ENCODE measurements at regions not wholly inside any gene's neighbourhood (a gene's known extent, or its start where the extent isn't known, plus 50 kb on each side); places are given as distances from the start of the nearest gene placed in this dataset.

- H3K27me3 ChIP-seq: no peaks in the 10 kb centered on the region
- TF ChIP-seq CTCF (IDR thresholded peaks at IDR 0.05): no peak
- DNase-seq (no peak), FAIRE-seq (no peak), ATAC-seq (no peak)
- H3K27ac ChIP-seq: no peak overlapping the region
- H3K4me3 ChIP-seq: no peak overlapping the region
- H3K9me3 ChIP-seq: no peaks in the 10 kb centered on the region
- intact Hi-C loops (cut with DNase I): no loop called here
- H3K4me1 ChIP-seq: no peaks in the 10 kb centered on the region
- no peaks in the 10 kb centered on the region for H3K36me3 ChIP-seq
- 90 to 91% methylated on average over 11 to 12 of the region's 12 CpGs for WGBS, 2 donors
Measured at GRCh38 chr10:9877978-9878377, 1139.7 kb upstream of the CELF2 start.

- ATAC-seq (no peak), FAIRE-seq (no peak), DNase-seq (no peak)
- Histone ChIP-seq H3K36me3 (no peaks in the 10 kb centered on the region), H3K4me1 (no peaks in the 10 kb centered on the region), H3K4me3 (no peak overlapping the region), H3K27ac (no peak overlapping the region), H3K9me3 (no peaks in the 10 kb centered on the region), H3K27me3 (no peaks in the 10 kb centered on the region)
- TF ChIP-seq CTCF (IDR thresholded peaks at IDR 0.05): no peak
- 90 to 92% methylated on average over 10 of the region's 10 CpGs for WGBS, 2 donors
- intact Hi-C loops (cut with DNase I): no loop called here
Measured at GRCh38 chr10:9878383-9878782, 1139.3 kb upstream of the CELF2 start.

DNA sequence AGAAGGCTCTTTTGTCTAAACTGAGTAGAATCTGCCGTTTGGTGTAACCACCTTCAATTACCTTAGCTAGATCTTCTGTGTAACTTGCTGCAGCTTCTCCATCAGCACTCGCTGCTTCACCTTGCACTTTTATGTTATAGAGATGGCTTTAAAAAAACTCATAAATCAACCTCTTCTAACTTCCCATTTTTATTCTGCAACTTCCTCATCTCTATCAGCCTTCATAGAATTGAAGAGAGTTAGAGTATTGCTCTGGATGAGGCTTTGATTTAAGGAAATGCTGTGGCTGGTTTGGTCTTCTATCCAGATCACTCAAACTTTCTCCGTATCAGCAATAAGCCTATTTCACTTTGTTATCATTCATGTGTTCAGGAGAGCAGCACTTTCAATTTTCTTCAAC, 1131.9 kb upstream of the CELF2 start:
- Histone ChIP-seq H3K4me1 (no peaks in the 10 kb centered on the region), H3K9me3 (no peaks in the 10 kb centered on the region), H3K27me3 (no peaks in the 10 kb centered on the region), H3K4me3 (no peak overlapping the region), H3K36me3 (no peaks in the 10 kb centered on the region), H3K27ac (no peak overlapping the region)
- intact Hi-C loops (cut with DNase I): no loop called here
- DNase-seq (no peak), ATAC-seq (no peak), FAIRE-seq (no peak)
- TF ChIP-seq CTCF (IDR thresholded peaks at IDR 0.05): no peak
- 75 to 76% methylated on average over 3 of the region's 3 CpGs for WGBS, 2 donors

- H3K4me3 ChIP-seq: no peak overlapping the region
- H3K36me3 ChIP-seq: no peaks in the 10 kb centered on the region
- no peak for FAIRE-seq
- no peaks in the 10 kb centered on the region for H3K27me3 ChIP-seq
- intact Hi-C loops (cut with DNase I): no loop called here
- no peaks in the 10 kb centered on the region for H3K9me3 ChIP-seq
- H3K27ac ChIP-seq: no peak overlapping the region
- H3K4me1 ChIP-seq: no peaks in the 10 kb centered on the region
- ATAC-seq: no peak
- WGBS, 2 donors: 64 to 76% methylated on average over 1 of the region's 1 CpG
- no peak for TF ChIP-seq CTCF (IDR thresholded peaks at IDR 0.05)
- DNase-seq: no peak
Measured at GRCh38 chr10:9886772-9887171, 1130.9 kb upstream of the CELF2 start.

- no peak for FAIRE-seq
- H3K36me3 ChIP-seq: no peaks in the 10 kb centered on the region
Measured at GRCh38 chr10:9895453-9895852, 1122.2 kb upstream of the CELF2 start.

More at GRCh38 chr10:9895453-9895852, 1122.2 kb upstream of the CELF2 start:
- DNase-seq: no peak
- 89 to 92% methylated on average over 2 of the region's 2 CpGs for WGBS, 2 donors
- Histone ChIP-seq H3K9me3 (no peaks in the 10 kb centered on the region), H3K27me3 (no peaks in the 10 kb centered on the region), H3K4me3 (no peak overlapping the region), H3K27ac (no peak overlapping the region), H3K4me1 (no peaks in the 10 kb centered on the region)
- ATAC-seq: no peak
- intact Hi-C loops (cut with DNase I): no loop called here
- TF ChIP-seq CTCF (IDR thresholded peaks at IDR 0.05): no peak
